IMR-90 (cell line): ENCODE measurements at regions not wholly inside any gene's neighbourhood (a gene's known extent, or its start where the extent isn't known, plus 50 kb on each side); places are given as distances from the start of the nearest gene placed in this dataset.

Source experiments
- ATAC-seq: fragments of 200-7000 bp; cut with Tn5 transposase; 2 replicates; pipeline ENCODE4 v1.9.1; 2020; ENCODE audit warnings: low read depth, mild to moderate bottlenecking, moderate library complexity
- BruUV-seq: library from RNA; stranded (reverse); fragments of 400-500 nt; replicated peaks from 2 replicates; lab custom pipeline; 2021; lab: Mats Ljungman, UMichigan
- CTCF ChIA-PET: fragments of 300-600 bp; formaldehyde crosslinking; extraction: SDS; loops from one replicate; lab custom pipeline; 2021; ENCODE audit warnings: antibody characterized with exemption; lab: Yijun Ruan, JAX
- POLR2A ChIA-PET: fragments of 300-600 bp; sonication (Branson Sonifier 250); formaldehyde crosslinking; loops from one replicate; lab custom pipeline; 2022; ENCODE audit warnings: antibody characterized with exemption; ENCODE audit not compliant: unreplicated experiment; lab: Charles Lee
- DNase-seq: peaks from one replicate; pipeline ENCODE4 v3.0.0; 2013
- H2AFZ ChIP-seq: replicated peaks from 2 replicates; pipeline ENCODE3; 2013; ENCODE audit warnings: low read length, mild to moderate bottlenecking; ENCODE audit not compliant: poor library complexity
- H2AK5ac ChIP-seq: 2 replicates; pipeline ENCODE4 v1.6.1; 2013; ENCODE audit warnings: low read depth, low read length, inconsistent platforms
- H2AK9ac ChIP-seq: replicated peaks from 2 replicates; pipeline ENCODE3; 2013; ENCODE audit warnings: mild to moderate bottlenecking, low read depth, low read length, moderate library complexity; ENCODE audit not compliant: poor library complexity
- H2BK120ac ChIP-seq: 2 replicates; pipeline ENCODE4 v1.6.1; 2013; ENCODE audit warnings: low read depth, low read length, inconsistent platforms
- H2BK15ac ChIP-seq: 3 replicates; pipeline ENCODE4 v1.6.1; 2013; ENCODE audit warnings: low read depth, low read length, inconsistent platforms
- H2BK20ac ChIP-seq: 2 replicates; pipeline ENCODE4 v1.6.1; 2013; ENCODE audit warnings: low read depth, mild to moderate bottlenecking, inconsistent platforms, low read length, moderate library complexity
- H2BK5ac ChIP-seq: 2 replicates; pipeline ENCODE4 v1.6.1; 2013; ENCODE audit warnings: mild to moderate bottlenecking, low read depth, low read length, inconsistent platforms; ENCODE audit not compliant: poor library complexity, severe bottlenecking
- H3K14ac ChIP-seq: replicated peaks from 2 replicates; pipeline ENCODE4 v1.6.1; 2013; ENCODE audit warnings: low read depth, low read length, inconsistent platforms
- H3K18ac ChIP-seq: 2 replicates; pipeline ENCODE4 v1.6.1; 2013; ENCODE audit warnings: low read depth, low read length, control low read depth
- H3K23ac ChIP-seq: 2 replicates; pipeline ENCODE4 v1.6.1; 2013; ENCODE audit warnings: low read depth, low read length, inconsistent platforms
- H3K27ac ChIP-seq: 2 replicates; pipeline ENCODE4 v1.5.1; 2013; ENCODE audit warnings: mild to moderate bottlenecking, control low read depth, low read length; ENCODE audit not compliant: insufficient read depth
- H3K27me3 ChIP-seq: 2 replicates; pipeline ENCODE4 v1.6.1; 2013; ENCODE audit warnings: low read length; ENCODE audit not compliant: control insufficient read depth, insufficient read depth
- H3K36me3 ChIP-seq: 2 replicates; pipeline ENCODE4 v1.6.1; 2013; ENCODE audit warnings: low read length, mixed read lengths; ENCODE audit not compliant: control insufficient read depth, insufficient read depth
- H3K4ac ChIP-seq: 2 replicates; pipeline ENCODE4 v1.6.1; 2013; ENCODE audit warnings: low read depth, low read length, inconsistent platforms
- H3K4me1 ChIP-seq: 2 replicates; pipeline ENCODE4 v1.6.1; 2013; ENCODE audit warnings: low read length, mixed read lengths; ENCODE audit not compliant: control insufficient read depth, insufficient read depth
- H3K4me2 ChIP-seq: 2 replicates; pipeline ENCODE4 v1.6.1; 2013; ENCODE audit warnings: low read depth, mild to moderate bottlenecking, control low read depth, low read length, moderate library complexity
- H3K4me3 ChIP-seq: 2 replicates; pipeline ENCODE4 v1.5.1; 2013; ENCODE audit warnings: low read depth, mild to moderate bottlenecking, control low read depth, low read length, moderate library complexity; ENCODE audit not compliant: insufficient read depth
- H3K56ac ChIP-seq: 2 replicates; pipeline ENCODE4 v1.6.1; 2013; ENCODE audit warnings: low read length, inconsistent platforms; ENCODE audit not compliant: insufficient read depth; ENCODE audit errors: extremely low read depth
- H3K79me1 ChIP-seq, 2 experiments: 2 replicates each; pipeline ENCODE4 v1.6.1; 2013; ENCODE audit warnings: low read length in 2 of 2, inconsistent platforms in 1 of 2, low read depth in 1 of 2
- H3K9ac ChIP-seq: 2 replicates; pipeline ENCODE4 v1.6.1; 2013; ENCODE audit warnings: low read depth, low read length, control low read depth
- H3K9me1 ChIP-seq: 2 replicates; pipeline ENCODE4 v1.6.1; 2013; ENCODE audit warnings: low read length, inconsistent platforms; ENCODE audit not compliant: insufficient read depth
- H3K9me3 ChIP-seq: 2 replicates; pipeline ENCODE4 v1.6.1; 2013; ENCODE audit warnings: low read length; ENCODE audit not compliant: control insufficient read depth, insufficient read depth
- H4K20me1 ChIP-seq: 2 replicates; pipeline ENCODE4 v1.6.1; 2013; ENCODE audit warnings: low read length, inconsistent platforms; ENCODE audit not compliant: insufficient read depth
- H4K5ac ChIP-seq: 2 replicates; pipeline ENCODE4 v1.6.1; 2013; ENCODE audit warnings: mild to moderate bottlenecking, low read depth, low read length, control low read depth
- H4K8ac ChIP-seq, 2 experiments: 2 replicates each; pipeline ENCODE4 v1.6.1; 2013; ENCODE audit warnings: low read depth in 2 of 2, low read length in 2 of 2, control low read depth in 1 of 2, inconsistent platforms in 1 of 2
- H4K91ac ChIP-seq: 2 replicates; pipeline ENCODE4 v1.6.1; 2013; ENCODE audit warnings: low read depth, low read length, inconsistent platforms; ENCODE audit not compliant: insufficient read depth
- CEBPB ChIP-seq: IDR thresholded peaks from 2 replicates; pipeline ENCODE4 v1.6.1; 2012; ENCODE audit warnings: low read depth, low read length, improper control_type of control experiment
- FOS ChIP-seq: fragments of 150-350 bp; IDR thresholded peaks from 2 replicates; pipeline ENCODE4 v1.6.1; 2016; ENCODE audit warnings: low read depth, low read length
- MAFK ChIP-seq: IDR thresholded peaks from 2 replicates; pipeline ENCODE4 v1.6.1; 2012; ENCODE audit warnings: low read depth, low read length, improper control_type of control experiment
- MAZ ChIP-seq: IDR thresholded peaks from 2 replicates; pipeline ENCODE4 v1.6.1; 2012; ENCODE audit warnings: low read depth, mild to moderate bottlenecking, low read length, improper control_type of control experiment, moderate library complexity, borderline replicate concordance
- MXI1 ChIP-seq: IDR thresholded peaks from 2 replicates; pipeline ENCODE4 v1.6.1; 2012; ENCODE audit warnings: low read depth, mild to moderate bottlenecking, low read length, moderate library complexity, borderline replicate concordance
- RCOR1 ChIP-seq: IDR thresholded peaks from 2 replicates; pipeline ENCODE4 v1.6.1; 2012; ENCODE audit warnings: mild to moderate bottlenecking, low read length, improper control_type of control experiment; ENCODE audit not compliant: insufficient replicate concordance
- SMC3 ChIP-seq: fragments of 150-350 bp; IDR thresholded peaks from 2 replicates; pipeline ENCODE4 v1.6.1; 2016; ENCODE audit warnings: low read depth, mild to moderate bottlenecking, antibody characterized with exemption, low read length, moderate library complexity
- WGBS, 2 experiments: methylation state at CpG; one replicate each; pipeline versions ENCODE4 v1.1.5 to v1.1.7; 2013; ENCODE audit warnings: missing lambda C conversion rate in 2 of 2; ENCODE audit not compliant: insufficient read length in 1 of 2; ENCODE audit errors: extremely low coverage in 2 of 2; 5-methylcytosine and 5-hydroxymethylcytosine counted together
- dilution Hi-C: fragments of 300-500 bp; cut with HindIII; formaldehyde crosslinking; loops from one replicate; pipeline ENCODE4 v1.14.3; 2018; ENCODE audit warnings: low sequenced_read_pairs; ENCODE audit not compliant: unreplicated experiment
- in situ Hi-C: fragments of 300-500 bp; cut with MboI; formaldehyde crosslinking; loops from 3 replicates; pipeline ENCODE4 v1.14.3; 2019; ENCODE audit warnings: low sequenced_read_pairs, inconsistent platforms, mixed read lengths
- intact Hi-C: fragments of 100-400 bp; cut with micrococcal nuclease; formaldehyde crosslinking; loops from 2 replicates; pipeline ENCODE4 v1.10.0; 2022
- TF ChIP-seq, protein P1 (sequence below): fragments of 150-350 bp; IDR thresholded peaks from 2 replicates; pipeline ENCODE4 v1.6.1; 2017; ENCODE audit warnings: mild to moderate bottlenecking, antibody characterized with exemption, low read length, low read depth
- TF ChIP-seq, protein P2 (sequence below): conservative IDR thresholded peaks from 2 replicates; pipeline ENCODE4 v1.5.1; 2012; ENCODE audit warnings: mild to moderate bottlenecking, low read depth, low read length, improper control_type of control experiment

DNA sequence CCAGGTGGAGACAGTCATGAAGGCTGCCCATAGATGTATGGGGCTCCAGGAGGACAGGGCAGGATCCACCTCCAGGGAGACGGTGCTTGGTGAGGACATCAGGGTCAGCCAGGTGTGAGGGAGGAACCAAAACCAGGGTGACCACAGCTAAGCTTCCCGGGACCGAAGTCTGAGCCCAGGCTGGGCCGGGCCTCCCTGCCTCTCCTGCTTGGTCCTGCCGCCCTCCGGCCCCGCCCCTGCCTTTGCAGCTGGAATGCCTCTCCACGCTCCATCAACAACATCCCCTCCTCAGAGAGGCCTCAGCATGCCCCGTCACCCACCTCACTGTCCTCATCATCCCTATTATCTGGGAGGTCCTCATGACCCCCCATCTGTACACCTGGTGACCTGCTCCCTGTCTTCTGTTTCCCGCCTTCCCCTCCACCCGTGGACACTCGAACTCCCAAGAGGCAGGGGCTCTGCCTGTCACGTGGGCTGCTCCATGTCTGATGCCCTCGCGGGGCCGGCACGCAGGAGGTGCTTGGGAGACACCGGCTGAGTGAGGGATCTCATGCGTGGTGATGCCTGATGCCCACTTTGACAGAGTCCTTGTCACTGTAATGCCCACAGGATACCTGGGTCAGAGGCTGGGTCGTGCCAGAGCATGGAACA, 59.4 kb downstream of the RTL6 start:
- H3K27me3 ChIP-seq = peaks cover 9% of the 10 kb centered on the region
- no peaks in the 10 kb centered on the region for H3K79me1 ChIP-seq
- H3K18ac ChIP-seq = no peak overlapping the region
- no peak overlapping the region for H2BK120ac ChIP-seq
- no peak overlapping the region for H2BK20ac ChIP-seq
- no peak overlapping the region for H3K4ac ChIP-seq
- no peak overlapping the region for H3K56ac ChIP-seq
- H2AFZ ChIP-seq = no peak overlapping the region
- intact Hi-C loops = no loop called here
- WGBS, 2 experiments = 83% methylated on average over 18 of the region's 20 CpGs; no CpG with 5 or more reads in 1 of the 2 experiments
- BruUV-seq = no TSS peak
- no peak overlapping the region for H3K14ac ChIP-seq
- no peak overlapping the region for H3K23ac ChIP-seq
- H3K9me1 ChIP-seq = no peaks in the 10 kb centered on the region
- H2AK5ac ChIP-seq = peak overlapping the region; percentile 4; the same call in 1 of the 2 replicates
- peaks cover 4% of the 10 kb centered on the region; the same call in 1 of the 2 replicates for H3K4me1 ChIP-seq
- ChIA-PET CTCF (no interaction called here), POLR2A (no interaction called here)
- H3K27ac ChIP-seq = no peak overlapping the region
- no peak overlapping the region for H2BK5ac ChIP-seq
- H2AK9ac ChIP-seq = no peak overlapping the region
- in situ Hi-C loops = no loop called here
- H4K8ac ChIP-seq = no peak overlapping the region
- TF ChIP-seq CEBPB (no peak), MAFK (no peak), MAZ (no peak), SMC3 (no peak), FOS (no peak), RCOR1 (no peak), MXI1 (no peak)
- TF ChIP-seq, protein P1, sequence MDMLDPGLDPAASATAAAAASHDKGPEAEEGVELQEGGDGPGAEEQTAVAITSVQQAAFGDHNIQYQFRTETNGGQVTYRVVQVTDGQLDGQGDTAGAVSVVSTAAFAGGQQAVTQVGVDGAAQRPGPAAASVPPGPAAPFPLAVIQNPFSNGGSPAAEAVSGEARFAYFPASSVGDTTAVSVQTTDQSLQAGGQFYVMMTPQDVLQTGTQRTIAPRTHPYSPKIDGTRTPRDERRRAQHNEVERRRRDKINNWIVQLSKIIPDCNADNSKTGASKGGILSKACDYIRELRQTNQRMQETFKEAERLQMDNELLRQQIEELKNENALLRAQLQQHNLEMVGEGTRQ = no peak
- TF ChIP-seq, protein P2, sequence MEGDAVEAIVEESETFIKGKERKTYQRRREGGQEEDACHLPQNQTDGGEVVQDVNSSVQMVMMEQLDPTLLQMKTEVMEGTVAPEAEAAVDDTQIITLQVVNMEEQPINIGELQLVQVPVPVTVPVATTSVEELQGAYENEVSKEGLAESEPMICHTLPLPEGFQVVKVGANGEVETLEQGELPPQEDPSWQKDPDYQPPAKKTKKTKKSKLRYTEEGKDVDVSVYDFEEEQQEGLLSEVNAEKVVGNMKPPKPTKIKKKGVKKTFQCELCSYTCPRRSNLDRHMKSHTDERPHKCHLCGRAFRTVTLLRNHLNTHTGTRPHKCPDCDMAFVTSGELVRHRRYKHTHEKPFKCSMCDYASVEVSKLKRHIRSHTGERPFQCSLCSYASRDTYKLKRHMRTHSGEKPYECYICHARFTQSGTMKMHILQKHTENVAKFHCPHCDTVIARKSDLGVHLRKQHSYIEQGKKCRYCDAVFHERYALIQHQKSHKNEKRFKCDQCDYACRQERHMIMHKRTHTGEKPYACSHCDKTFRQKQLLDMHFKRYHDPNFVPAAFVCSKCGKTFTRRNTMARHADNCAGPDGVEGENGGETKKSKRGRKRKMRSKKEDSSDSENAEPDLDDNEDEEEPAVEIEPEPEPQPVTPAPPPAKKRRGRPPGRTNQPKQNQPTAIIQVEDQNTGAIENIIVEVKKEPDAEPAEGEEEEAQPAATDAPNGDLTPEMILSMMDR = no peak
- H3K36me3 ChIP-seq = no peaks in the 10 kb centered on the region
- dilution Hi-C loops = no loop called here
- H2BK15ac ChIP-seq = no peak overlapping the region
- H4K91ac ChIP-seq = no peak overlapping the region
- no peak overlapping the region for H3K4me3 ChIP-seq
- no peaks in the 10 kb centered on the region for H4K20me1 ChIP-seq
- DNase-seq = no peak
- H3K4me2 ChIP-seq = no peak overlapping the region
- H3K9me3 ChIP-seq = no peaks in the 10 kb centered on the region
- no peak overlapping the region for H3K9ac ChIP-seq
- H4K5ac ChIP-seq = no peak overlapping the region
- no peak for ATAC-seq
